ENCODE measurements at regions not wholly inside any gene's neighbourhood (a gene's known extent, or its start where the extent isn't known, plus 50 kb on each side); places are given as distances from the start of the nearest gene placed in this dataset.

- TF ChIP-seq CTCF (IDR thresholded peaks at IDR 0.05; ENCODE audit: low read length): no peak
- no peak for TF ChIP-seq EZH2 (optimal IDR thresholded peaks at IDR 0.05; ENCODE audit: low read depth, low read length)
- no peak for TF ChIP-seq EZH2phosphoT487 (IDR thresholded peaks at IDR 0.05; ENCODE audit: low read length)
Observed at GRCh38 chr15:48028712-48029111, 92.1 kb upstream of the SLC24A5 start.
